ENCODE measurements at regions not wholly inside any gene's neighbourhood (a gene's known extent, or its start where the extent isn't known, plus 50 kb on each side); places are given as distances from the start of the nearest gene placed in this dataset.

DNA sequence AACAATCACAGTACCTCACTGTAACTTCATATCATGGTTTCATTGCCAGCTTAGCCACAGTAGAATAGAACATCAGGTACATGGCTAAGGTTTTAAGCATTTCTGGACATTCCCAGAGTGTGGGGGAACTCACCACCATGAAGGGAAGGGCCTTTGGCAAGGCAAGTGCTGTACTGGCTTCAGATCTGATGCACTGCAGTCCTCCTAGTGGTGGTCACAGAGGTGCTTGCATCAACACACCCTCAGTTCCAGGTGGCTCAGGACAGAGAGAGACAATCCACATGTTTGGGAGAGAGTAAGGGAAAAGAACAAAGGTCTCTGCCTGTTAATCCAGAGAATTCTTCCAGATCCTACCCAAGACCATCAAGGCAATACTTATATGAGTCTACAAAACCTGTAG is 528.4 kb upstream of the RGS18 start:
- no peaks in the 10 kb centered on the region for H3K4me1 Mint-ChIP-seq (ENCODE audit: low read depth)
- no peak overlapping the region for H3K27ac Mint-ChIP-seq

DNA sequence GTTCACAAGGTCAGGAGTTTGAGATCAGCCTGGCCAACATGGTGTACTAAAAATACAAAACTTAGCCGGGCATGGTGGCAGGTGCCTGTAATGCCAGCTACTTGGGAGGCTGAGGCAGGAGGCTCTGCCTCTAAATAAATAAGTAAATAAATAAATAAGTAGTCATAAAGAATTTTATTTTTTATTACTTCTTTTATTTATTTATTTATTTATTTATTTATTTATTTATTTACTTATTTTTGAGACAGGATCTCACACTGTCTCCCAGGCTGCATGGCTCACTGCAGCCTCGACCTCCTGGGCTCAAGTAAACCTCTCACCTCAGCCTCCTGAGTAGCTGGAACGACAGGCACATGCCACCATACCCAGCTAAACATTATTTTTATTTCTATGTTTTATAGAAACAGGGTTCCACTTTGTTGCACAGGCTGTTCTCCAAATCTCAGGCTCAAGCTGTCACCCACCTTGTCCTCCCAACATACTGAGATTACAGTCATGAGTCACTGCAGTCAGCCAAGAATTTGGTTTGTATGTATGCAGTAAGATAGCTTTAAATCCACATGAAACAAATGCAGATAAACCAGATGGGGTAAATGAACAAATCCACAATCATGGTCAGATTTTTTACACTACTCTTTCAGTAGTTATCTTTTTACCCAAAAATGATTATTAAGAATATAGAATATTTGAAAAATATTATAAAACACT is 523.3 kb upstream of the RGS18 start:
- Mint-ChIP-seq H3K27ac (no peak overlapping the region), H3K4me1 (ENCODE audit: low read depth) (no peaks in the 10 kb centered on the region), H3K4me3 (no peak overlapping the region), H3K27me3 (ENCODE audit: insufficient read depth) (no peaks in the 10 kb centered on the region), H3K36me3 (ENCODE audit: low read depth) (no peaks in the 10 kb centered on the region), H3K9me3 (peaks cover 45% of the 10 kb centered on the region)
- no peak for TF ChIP-seq CTCF (IDR thresholded peaks at IDR 0.05)
- DNase-seq, result no peak

More for the DNA sequence above, 528.4 kb upstream of the RGS18 start:
- Mint-ChIP-seq H3K9me3 (peaks cover 53% of the 10 kb centered on the region), H3K27me3 (ENCODE audit: insufficient read depth) (no peaks in the 10 kb centered on the region), H3K36me3 (ENCODE audit: low read depth) (no peaks in the 10 kb centered on the region), H3K4me3 (no peak overlapping the region)
- DNase-seq, result no peak
- TF ChIP-seq CTCF (IDR thresholded peaks at IDR 0.05), result no peak

DNA sequence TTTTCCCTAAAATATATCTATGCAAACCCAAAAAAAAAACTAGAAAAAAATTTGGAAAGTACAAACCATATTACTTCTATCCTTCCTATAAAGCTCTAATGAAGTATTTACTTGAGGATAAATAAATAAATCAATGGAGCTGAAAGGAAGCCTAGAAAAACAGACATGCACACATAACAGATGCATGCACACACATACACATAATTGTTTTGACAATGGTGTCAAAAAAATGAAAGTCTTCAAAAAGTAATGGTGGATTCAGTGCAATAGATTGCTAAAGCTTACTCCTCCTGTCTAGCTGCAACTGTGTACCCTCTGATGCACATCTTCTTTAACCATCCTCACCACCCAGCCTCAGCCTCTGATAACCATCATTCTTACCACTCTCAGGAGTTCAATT is 521.9 kb upstream of the RGS18 start:
- peaks cover 33% of the 10 kb centered on the region for H3K9me3 Mint-ChIP-seq
- H3K4me1 Mint-ChIP-seq (ENCODE audit: low read depth), result no peaks in the 10 kb centered on the region
- no peak overlapping the region for H3K27ac Mint-ChIP-seq
- H3K4me3 Mint-ChIP-seq, result no peak overlapping the region
- no peak for DNase-seq
- no peaks in the 10 kb centered on the region for H3K36me3 Mint-ChIP-seq (ENCODE audit: low read depth)
- no peaks in the 10 kb centered on the region for H3K27me3 Mint-ChIP-seq (ENCODE audit: insufficient read depth)
- no peak for TF ChIP-seq CTCF (IDR thresholded peaks at IDR 0.05)

GRCh38 chr1:191641420-191642260 is 516.6 kb upstream of the RGS18 start:
- DNase-seq, result no peak
- no peak overlapping the region for H3K4me3 Mint-ChIP-seq

GRCh38 chr1:191643060-191643459 is 515.2 kb upstream of the RGS18 start:
- Mint-ChIP-seq H3K4me1 (ENCODE audit: low read depth) (no peaks in the 10 kb centered on the region), H3K9me3 (peaks cover 12% of the 10 kb centered on the region), H3K36me3 (ENCODE audit: low read depth) (no peaks in the 10 kb centered on the region), H3K4me3 (no peak overlapping the region), H3K27me3 (ENCODE audit: insufficient read depth) (no peaks in the 10 kb centered on the region), H3K27ac (no peak overlapping the region)
- DNase-seq, result no peak
- TF ChIP-seq CTCF (IDR thresholded peaks at IDR 0.05), result no peak

More at GRCh38 chr1:191641420-191642260, 516.6 kb upstream of the RGS18 start:
- H3K27me3 Mint-ChIP-seq (ENCODE audit: insufficient read depth), result no peaks in the 10 kb centered on the region
- TF ChIP-seq CTCF (IDR thresholded peaks at IDR 0.05), result no peak
- H3K36me3 Mint-ChIP-seq (ENCODE audit: low read depth), result no peaks in the 10 kb centered on the region
- no peaks in the 10 kb centered on the region for H3K4me1 Mint-ChIP-seq (ENCODE audit: low read depth)
- H3K9me3 Mint-ChIP-seq, result peaks cover 12% of the 10 kb centered on the region
- no peak overlapping the region for H3K27ac Mint-ChIP-seq
